Panc1 (cell line): ENCODE measurements at regions not wholly inside any gene's neighbourhood (a gene's known extent, or its start where the extent isn't known, plus 50 kb on each side); places are given as distances from the start of the nearest gene placed in this dataset.

Source experiments
- POLR2AphosphoS5 ChIP-seq: IDR thresholded peaks from 2 replicates; pipeline ENCODE4 v1.6.1; 2012; ENCODE audit warnings: mild to moderate bottlenecking, low read depth, low read length, moderate library complexity
- TF ChIP-seq, protein P1 (sequence below): fragments of 450-650 bp; IDR thresholded peaks from 2 replicates; pipeline ENCODE4 v1.5.1; 2017; ENCODE audit warnings: mild to moderate bottlenecking
- TF ChIP-seq, protein P2 (sequence below), 2 experiments: IDR thresholded peaks; 2 replicates each; pipeline ENCODE4 v1.6.1; 2011 to 2012; ENCODE audit warnings: low read depth in 2 of 2, control low read depth in 1 of 2, low read length in 1 of 2, mild to moderate bottlenecking in 1 of 2, moderate library complexity in 1 of 2; ENCODE audit not compliant: insufficient read depth in 1 of 2

DNA sequence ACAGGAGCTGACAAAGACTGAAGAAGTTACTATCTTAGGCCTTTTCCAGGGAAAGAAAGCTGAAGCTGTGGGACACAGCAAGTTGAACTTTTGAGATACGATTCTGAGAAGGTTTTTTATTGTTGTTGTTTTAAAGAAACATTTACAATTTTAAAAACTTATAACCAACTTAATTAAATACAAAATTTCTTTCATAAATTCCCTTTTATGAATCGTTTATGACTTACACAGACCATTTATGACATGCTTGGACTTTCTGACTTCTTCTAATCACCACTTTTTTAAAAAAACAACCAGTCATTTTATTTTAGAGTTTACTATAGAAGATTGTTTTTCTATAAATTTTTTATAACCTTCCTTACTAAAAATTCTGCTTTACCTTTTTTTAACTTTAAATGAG lies 68.7 kb downstream of the DHRS2 start:
- TF ChIP-seq, protein P1, sequence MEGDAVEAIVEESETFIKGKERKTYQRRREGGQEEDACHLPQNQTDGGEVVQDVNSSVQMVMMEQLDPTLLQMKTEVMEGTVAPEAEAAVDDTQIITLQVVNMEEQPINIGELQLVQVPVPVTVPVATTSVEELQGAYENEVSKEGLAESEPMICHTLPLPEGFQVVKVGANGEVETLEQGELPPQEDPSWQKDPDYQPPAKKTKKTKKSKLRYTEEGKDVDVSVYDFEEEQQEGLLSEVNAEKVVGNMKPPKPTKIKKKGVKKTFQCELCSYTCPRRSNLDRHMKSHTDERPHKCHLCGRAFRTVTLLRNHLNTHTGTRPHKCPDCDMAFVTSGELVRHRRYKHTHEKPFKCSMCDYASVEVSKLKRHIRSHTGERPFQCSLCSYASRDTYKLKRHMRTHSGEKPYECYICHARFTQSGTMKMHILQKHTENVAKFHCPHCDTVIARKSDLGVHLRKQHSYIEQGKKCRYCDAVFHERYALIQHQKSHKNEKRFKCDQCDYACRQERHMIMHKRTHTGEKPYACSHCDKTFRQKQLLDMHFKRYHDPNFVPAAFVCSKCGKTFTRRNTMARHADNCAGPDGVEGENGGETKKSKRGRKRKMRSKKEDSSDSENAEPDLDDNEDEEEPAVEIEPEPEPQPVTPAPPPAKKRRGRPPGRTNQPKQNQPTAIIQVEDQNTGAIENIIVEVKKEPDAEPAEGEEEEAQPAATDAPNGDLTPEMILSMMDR, result no peak
- no peak for TF ChIP-seq POLR2AphosphoS5
- TF ChIP-seq, protein P2, sequence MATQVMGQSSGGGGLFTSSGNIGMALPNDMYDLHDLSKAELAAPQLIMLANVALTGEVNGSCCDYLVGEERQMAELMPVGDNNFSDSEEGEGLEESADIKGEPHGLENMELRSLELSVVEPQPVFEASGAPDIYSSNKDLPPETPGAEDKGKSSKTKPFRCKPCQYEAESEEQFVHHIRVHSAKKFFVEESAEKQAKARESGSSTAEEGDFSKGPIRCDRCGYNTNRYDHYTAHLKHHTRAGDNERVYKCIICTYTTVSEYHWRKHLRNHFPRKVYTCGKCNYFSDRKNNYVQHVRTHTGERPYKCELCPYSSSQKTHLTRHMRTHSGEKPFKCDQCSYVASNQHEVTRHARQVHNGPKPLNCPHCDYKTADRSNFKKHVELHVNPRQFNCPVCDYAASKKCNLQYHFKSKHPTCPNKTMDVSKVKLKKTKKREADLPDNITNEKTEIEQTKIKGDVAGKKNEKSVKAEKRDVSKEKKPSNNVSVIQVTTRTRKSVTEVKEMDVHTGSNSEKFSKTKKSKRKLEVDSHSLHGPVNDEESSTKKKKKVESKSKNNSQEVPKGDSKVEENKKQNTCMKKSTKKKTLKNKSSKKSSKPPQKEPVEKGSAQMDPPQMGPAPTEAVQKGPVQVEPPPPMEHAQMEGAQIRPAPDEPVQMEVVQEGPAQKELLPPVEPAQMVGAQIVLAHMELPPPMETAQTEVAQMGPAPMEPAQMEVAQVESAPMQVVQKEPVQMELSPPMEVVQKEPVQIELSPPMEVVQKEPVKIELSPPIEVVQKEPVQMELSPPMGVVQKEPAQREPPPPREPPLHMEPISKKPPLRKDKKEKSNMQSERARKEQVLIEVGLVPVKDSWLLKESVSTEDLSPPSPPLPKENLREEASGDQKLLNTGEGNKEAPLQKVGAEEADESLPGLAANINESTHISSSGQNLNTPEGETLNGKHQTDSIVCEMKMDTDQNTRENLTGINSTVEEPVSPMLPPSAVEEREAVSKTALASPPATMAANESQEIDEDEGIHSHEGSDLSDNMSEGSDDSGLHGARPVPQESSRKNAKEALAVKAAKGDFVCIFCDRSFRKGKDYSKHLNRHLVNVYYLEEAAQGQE (IDR thresholded peaks at IDR 0.05; ENCODE audit: insufficient read depth in 1 of 2, low read depth in 2 of 2, low read length in 1 of 2), result no peak
